ENCODE measurements at regions not wholly inside any gene's neighbourhood (a gene's known extent, or its start where the extent isn't known, plus 50 kb on each side); places are given as distances from the start of the nearest gene placed in this dataset.

DNA sequence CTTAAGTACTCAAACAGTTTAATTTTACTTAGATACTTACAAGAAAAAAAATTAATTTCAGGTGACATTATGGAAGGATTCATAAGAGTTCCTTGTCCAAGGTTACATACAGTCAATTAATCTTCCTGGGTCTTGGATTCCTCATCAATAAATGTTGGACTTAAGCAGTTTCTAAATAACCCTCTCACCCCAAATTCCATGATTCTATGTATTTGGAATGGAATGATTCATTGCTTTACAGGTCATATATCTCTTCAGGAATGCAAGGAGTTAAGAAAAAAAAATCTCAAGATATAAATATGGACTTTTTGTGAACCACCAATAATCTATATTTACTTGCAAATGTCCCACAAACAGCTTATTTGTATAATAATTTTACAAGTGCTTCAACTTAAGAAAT, 84.2 kb upstream of the BMP4 start:
- TF ChIP-seq, protein P1, sequence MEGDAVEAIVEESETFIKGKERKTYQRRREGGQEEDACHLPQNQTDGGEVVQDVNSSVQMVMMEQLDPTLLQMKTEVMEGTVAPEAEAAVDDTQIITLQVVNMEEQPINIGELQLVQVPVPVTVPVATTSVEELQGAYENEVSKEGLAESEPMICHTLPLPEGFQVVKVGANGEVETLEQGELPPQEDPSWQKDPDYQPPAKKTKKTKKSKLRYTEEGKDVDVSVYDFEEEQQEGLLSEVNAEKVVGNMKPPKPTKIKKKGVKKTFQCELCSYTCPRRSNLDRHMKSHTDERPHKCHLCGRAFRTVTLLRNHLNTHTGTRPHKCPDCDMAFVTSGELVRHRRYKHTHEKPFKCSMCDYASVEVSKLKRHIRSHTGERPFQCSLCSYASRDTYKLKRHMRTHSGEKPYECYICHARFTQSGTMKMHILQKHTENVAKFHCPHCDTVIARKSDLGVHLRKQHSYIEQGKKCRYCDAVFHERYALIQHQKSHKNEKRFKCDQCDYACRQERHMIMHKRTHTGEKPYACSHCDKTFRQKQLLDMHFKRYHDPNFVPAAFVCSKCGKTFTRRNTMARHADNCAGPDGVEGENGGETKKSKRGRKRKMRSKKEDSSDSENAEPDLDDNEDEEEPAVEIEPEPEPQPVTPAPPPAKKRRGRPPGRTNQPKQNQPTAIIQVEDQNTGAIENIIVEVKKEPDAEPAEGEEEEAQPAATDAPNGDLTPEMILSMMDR (conservative IDR thresholded peaks at IDR 0.05; ENCODE audit: control insufficient read depth, insufficient read depth, low read depth, low read length): no peak
- DNase-seq (ENCODE audit: low read depth): peak; percentile 2
- no peak overlapping the region for H3K4me3 ChIP-seq (ENCODE audit: control insufficient read depth, low read depth, low read length)

DNA sequence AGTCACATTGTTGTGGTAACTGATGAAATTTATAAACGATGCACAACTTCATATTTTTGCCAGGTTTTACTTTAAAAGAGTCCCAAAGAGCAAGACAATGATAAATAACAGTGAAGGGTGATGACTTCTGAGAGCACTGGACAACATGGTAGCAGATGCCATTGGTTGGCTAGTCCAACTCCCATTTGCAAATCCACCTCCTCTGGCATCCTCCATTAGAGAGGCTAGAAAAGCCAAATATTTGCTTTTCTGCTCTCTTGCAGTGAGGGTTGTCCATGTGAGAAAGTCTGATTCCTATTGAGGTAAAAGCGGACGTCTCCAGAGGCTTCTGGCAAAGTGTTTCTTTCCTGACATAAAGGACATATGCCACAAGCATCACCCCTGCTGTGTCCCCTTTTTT, 89.6 kb upstream of the BMP4 start:
- DNase-seq (ENCODE audit: low read depth): no peak
- H3K4me3 ChIP-seq (ENCODE audit: control insufficient read depth, low read depth, low read length): no peak overlapping the region
- TF ChIP-seq, protein P1 (conservative IDR thresholded peaks at IDR 0.05; ENCODE audit: control insufficient read depth, insufficient read depth, low read depth, low read length): no peak

DNA sequence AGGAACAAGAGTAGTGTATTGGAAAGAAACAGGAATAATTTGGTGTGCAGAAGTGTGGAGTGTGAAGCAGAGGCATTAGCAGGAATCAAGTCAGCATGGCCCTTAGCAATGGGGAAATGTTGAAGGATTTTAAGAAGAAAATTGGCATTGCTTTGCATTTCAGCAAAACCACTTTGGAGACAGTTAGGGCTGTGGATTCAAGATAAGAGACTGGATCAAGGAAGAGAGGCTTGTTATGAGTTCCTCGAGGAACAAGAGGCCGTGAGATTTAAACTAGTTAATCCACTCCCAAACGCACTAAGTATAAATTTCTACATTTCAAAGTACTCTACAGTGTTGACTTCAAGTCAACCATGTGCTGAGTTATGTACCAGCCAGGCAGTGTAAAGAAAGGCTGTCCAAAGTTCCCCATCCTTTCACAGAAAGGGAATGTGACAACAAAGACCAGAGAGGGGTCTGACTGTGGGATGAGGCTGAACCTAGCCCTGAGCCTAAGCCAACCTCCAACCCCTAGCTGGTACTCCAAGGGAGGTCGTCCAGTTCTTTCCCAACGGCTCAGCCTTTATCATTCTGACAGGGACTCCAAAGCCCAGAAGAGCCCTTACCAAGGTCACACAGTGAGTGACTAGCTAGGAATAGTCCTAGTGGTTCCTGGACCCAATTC, 91.2 kb upstream of the BMP4 start:
- TF ChIP-seq, protein P1 (conservative IDR thresholded peaks at IDR 0.05; ENCODE audit: control insufficient read depth, insufficient read depth, low read depth, low read length): no peak
- no peak overlapping the region for H3K4me3 ChIP-seq (ENCODE audit: control insufficient read depth, low read depth, low read length)
- no peak for DNase-seq (ENCODE audit: low read depth)

DNA sequence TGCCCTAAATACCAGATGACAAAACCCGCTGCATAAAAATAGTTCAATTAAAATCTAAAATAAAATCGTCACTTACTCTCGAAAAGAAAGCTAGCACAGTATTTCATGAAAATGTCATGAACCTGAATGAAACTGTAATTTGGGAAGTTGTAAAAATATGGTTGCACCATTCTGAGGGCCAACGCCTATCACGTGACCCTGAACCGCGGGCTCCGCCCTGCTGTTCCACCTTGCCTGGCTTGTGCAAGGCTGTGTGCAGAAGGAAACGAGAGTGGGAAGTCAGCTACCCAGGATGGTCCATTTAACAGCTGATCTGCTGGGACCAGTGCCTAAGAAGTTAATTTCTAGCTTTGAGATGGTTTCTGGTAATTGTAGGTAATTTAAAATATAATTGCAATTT, 91.7 kb upstream of the BMP4 start:
- H3K4me3 ChIP-seq (ENCODE audit: control insufficient read depth, low read depth, low read length): no peak overlapping the region
- no peak for DNase-seq (ENCODE audit: low read depth)
- TF ChIP-seq, protein P1 (conservative IDR thresholded peaks at IDR 0.05; ENCODE audit: control insufficient read depth, insufficient read depth, low read depth, low read length): no peak

DNA sequence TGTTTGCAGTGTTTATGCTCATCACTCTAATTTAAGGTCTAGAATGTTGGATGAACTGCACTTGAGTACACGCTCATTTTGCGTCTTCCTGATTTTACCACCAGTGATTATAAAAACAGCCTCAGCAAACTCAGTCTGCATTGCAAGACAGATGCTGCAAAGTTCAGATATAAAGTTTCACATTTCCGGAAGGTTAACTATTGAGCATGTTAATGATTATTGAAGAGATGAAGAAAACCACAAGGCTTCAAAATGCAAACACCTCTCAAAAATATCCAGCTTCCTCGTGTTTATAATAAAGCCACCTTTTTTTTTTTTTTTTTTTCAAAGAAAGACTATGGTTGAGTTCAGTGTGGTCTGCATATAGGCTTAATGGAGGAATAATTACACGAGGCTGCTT, 92.1 kb upstream of the BMP4 start:
- DNase-seq (ENCODE audit: low read depth): no peak
- no peak overlapping the region for H3K4me3 ChIP-seq (ENCODE audit: control insufficient read depth, low read depth, low read length)
- TF ChIP-seq, protein P1 (conservative IDR thresholded peaks at IDR 0.05; ENCODE audit: control insufficient read depth, insufficient read depth, low read depth, low read length): no peak

DNA sequence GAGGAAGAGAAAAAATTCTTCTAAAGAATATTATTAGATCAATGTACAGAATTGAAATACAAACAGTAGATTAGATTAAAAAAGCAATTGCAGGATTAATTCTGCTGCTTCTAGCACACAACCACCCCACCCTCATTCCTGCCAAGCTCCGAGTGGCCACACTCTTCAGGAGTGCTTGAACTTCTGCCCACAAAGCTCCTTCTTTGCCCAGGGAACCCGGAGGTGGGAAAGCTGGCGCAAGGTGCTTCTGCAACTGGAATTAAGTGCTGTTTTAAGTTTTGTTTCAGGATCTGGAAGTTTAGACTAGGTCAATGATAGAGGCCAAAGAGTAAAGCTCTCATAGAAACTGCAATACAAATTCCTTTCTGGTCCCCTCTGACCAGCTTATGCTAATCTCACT, 94.1 kb upstream of the BMP4 start:
- no peak overlapping the region for H3K4me3 ChIP-seq (ENCODE audit: control insufficient read depth, low read depth, low read length)
- TF ChIP-seq, protein P1 (conservative IDR thresholded peaks at IDR 0.05; ENCODE audit: control insufficient read depth, insufficient read depth, low read depth, low read length): no peak
- no peak for DNase-seq (ENCODE audit: low read depth)

Data from fibroblast of mammary gland (primary cell).